ENCODE measurements at regions not wholly inside any gene's neighbourhood (a gene's known extent, or its start where the extent isn't known, plus 50 kb on each side); places are given as distances from the start of the nearest gene placed in this dataset.
"Not testable (repeated sequence)": the region's sequence is repeated elsewhere in the genome, so short reads cannot be mapped to it uniquely, and the experiment has no call there.

DNA sequence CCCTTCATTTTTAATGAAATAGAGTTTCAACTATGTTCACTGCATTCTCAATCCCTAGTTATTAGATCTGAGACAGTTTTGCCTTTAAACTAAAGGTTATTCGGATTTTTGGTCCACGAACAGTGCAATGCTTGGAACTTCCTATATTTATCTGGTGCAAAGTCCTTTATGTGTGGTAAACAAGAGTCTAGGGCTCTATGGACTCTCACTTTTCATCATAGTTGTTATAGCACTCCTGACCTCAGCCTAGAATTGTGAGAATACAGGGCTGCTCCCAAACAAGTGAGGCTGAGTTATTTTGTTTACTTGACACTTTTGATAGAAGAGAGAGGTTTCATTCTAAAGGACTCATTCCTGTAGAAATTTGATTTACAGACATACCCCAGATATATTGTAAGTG is 692.1 kb downstream of the TTLL7 start:
- intact Hi-C loops (cut with DNase I); DNase-seq: not testable (repeated sequence)

DNA sequence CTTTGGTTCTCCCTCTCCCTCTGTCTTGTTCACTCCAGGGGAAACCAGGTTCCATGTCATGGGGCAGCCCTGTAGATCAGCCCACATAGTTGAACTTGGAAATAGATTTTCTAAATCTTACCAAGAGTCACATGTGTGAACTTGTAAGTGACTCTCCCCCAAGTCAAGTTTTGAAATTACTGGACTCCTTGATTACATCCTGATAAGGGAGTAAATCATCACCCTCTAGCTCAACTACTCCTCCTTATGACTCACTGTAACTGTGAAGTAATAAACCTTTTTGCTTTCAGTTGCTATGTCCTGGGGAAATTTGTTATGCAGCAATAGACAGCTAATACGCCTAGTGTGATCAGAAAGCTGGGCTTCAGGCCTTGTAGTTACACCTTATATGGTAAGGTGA is 703.3 kb downstream of the TTLL7 start:
- DNase-seq; intact Hi-C loops (cut with DNase I): not testable (repeated sequence)

DNA sequence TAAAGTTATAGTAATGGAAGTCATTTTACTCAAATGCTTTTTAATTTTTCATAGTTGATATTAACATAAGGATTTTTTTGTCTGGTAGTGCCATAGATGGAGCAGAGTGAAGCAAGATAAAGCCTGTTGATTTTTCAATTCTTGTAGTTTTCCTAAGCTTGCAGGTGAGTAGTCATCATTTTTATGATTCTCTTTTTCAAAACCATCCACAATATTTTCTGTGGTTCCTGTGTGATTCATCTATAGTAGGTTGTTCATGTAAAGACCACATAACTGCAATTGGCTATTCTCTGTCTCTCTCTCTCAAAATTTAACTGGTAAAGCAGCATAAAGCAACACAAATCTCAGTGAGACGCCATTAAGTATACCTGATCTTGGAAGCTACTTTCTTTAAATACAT is 711.5 kb downstream of the TTLL7 start:
- not testable (repeated sequence) for DNase-seq

DNA sequence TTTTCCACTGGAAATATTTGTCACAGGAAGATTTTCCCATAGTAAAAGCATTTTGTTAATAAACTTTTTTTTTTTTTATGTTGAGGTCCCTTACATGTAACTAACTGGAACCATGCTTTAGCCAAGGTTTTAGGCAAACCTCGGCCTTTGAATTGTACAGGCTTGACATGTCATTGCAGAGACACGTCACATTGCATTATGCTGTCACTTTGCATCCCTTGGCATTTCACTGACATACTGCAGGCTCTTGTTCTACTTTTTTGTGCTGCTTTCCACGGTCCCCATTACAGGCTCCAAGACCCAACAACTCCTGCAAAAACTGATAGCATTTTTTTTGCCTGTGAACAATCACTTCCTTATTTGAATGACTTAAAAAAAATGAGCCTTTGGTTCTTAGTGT is 724.3 kb downstream of the TTLL7 start:
- intact Hi-C loops (cut with DNase I); DNase-seq: not testable (repeated sequence)

More for the DNA sequence above, 711.5 kb downstream of the TTLL7 start:
- intact Hi-C loops (cut with DNase I): not testable (repeated sequence)

DNA sequence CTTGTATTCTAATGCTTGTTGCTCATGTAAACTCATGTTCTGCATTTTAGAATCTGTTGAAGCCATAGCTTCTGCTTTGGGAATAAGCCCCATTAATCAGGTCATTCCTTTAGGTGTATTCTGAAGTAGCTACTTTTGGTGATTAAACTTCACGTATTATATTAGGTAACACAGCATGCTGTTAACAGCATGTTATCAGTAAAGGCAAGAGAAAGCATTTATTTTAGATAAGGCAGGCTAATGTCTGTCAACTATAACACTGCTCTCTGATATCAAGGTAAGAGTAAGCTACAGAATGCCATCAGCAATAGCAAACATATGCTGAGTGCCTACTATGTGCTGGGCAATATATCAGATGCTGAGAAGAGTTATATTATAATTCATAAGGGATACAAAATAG is 726.4 kb downstream of the TTLL7 start:
- DNase-seq; intact Hi-C loops (cut with DNase I): not testable (repeated sequence)

DNA sequence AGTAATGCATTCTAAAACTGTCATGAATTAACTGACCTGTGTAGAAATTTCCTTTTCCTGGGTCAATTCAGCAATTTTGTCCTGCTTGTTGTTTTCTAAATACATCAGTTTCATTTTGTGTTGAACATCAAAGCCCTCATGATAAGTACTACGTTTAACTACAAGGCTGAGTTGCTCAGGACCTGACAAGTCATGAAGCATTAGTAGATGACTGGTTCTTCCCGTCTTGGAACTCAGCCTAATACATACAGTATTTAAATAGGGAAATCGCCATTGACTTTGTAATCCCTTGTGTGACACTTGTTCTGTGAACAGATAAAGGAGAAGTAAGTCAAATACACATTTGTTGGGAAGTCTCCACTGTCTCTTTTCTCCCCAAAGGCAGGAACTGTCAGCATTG is 727.1 kb downstream of the TTLL7 start:
- DNase-seq; intact Hi-C loops (cut with DNase I): not testable (repeated sequence)

DNA sequence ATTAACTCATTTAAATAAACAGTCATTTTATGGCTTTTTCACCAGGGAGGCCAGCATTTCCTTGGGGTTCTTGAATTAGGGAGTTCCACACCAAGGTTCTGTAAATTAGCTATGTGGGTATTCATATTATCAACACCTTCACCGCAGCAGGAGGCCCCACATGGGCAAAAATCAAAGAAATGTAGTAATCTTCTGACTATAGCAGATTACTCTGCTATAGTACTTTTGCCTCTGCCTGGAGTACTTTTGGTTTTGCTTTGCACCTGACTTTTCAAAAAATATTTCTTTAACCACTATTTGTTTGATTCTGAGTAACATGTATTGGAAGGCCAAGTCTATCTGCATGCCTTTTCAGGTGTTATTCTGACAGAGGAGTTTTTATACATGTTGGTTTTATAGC is 728.1 kb downstream of the TTLL7 start:
- DNase-seq; intact Hi-C loops (cut with DNase I): not testable (repeated sequence)

DNA sequence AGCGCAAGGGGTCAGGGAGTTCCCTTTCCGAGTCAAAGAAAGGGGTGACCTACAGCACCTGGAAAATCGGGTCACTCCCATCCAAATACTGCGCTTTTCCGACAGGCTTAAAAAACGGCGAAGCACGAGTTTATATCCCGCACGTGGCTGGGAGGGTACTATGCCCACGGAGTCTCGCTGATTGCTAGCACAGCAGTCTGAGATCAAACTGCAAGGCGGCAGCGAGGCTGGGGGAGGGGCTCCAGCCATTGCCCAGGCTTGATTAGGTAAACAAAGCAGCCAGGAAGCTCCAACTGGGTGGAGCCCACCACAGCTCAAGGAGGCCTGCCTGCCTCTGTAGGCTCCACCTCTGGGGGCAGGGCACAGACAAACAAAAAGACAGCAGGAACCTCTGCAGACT is 735.1 kb downstream of the TTLL7 start:
- intact Hi-C loops (cut with DNase I): not testable (repeated sequence)
- DNase-seq: peak in 1 of 10 donors; percentile 22

DNA sequence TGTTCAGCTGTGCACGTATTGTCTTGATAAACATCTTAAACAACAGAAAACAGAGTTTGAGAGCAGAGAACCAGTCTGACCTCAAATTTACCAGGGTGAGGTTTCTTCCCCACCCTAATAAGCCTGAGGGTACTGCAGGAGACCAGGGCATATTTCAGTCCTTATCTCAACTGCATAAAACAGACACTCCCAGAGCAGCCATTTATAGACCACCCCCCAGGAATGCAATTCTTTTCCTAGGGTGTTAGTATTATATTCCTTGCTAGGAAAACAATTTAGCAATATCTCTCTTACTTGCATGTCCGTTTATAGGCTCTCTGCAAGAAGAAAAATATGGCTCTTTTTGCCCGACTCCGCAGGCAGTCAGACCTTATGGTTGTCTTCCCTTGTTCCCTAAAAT is 747.2 kb downstream of the TTLL7 start:
- DNase-seq; intact Hi-C loops (cut with DNase I): not testable (repeated sequence)

DNA sequence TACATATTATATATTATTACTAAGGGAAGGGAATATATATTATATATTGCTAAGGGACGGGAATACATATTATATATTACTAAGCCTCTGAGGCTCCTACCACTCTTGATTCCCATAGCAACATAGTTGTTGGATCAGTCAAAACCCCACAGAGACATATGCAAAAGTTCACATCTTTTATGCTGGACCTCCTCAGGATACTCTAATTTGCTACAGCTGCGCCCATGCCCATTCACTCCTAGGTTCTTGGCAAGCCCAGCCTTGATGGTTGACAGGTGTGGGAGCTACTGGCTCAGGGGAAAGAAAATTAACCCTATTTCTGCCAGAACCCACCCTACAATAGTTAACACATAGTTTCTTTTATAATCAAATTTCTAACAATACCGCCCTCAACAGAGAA is 752.2 kb downstream of the TTLL7 start:
- intact Hi-C loops (cut with DNase I); DNase-seq: not testable (repeated sequence)

DNA sequence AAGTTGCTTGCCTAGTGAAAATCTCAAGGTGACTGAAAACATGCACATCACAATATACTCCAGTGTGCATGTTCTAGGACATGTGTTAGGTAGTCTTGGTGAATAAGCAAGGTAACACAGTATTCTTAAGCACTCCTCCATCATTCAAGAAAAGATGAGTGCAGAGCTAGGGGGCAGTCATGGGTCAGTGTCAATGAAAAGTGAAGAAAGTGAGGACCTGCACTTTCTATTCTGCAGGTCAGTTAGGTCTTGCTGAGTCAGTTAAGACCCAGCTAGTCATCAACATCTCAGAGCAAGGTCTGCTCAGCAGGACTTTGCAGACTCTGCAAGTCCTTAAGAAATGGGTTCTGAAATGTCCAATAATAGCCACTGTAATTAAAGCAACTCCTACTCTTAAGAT is 754.1 kb downstream of the TTLL7 start:
- intact Hi-C loops (cut with DNase I): not testable (repeated sequence)

DNA sequence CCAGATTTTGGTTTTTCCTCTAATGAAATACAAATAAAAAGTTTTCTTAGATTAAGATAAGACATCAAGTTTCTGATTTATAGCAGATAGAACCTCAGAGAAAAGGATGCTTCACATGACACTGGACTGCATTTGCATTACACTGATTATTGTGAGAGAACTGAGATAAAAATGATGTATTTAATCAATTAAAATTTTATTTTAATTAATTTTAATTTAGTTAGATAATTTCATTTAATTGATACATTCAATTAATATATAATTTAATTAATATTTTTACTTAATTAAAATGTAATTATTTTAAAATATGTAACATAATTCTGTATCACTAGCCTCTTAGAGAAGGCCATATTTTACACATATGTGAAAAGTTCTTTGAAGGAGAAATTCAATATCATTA is 759.4 kb downstream of the TTLL7 start:
- intact Hi-C loops (cut with DNase I); DNase-seq: not testable (repeated sequence)

More for the DNA sequence above, 754.1 kb downstream of the TTLL7 start:
- DNase-seq: not testable (repeated sequence)

DNA sequence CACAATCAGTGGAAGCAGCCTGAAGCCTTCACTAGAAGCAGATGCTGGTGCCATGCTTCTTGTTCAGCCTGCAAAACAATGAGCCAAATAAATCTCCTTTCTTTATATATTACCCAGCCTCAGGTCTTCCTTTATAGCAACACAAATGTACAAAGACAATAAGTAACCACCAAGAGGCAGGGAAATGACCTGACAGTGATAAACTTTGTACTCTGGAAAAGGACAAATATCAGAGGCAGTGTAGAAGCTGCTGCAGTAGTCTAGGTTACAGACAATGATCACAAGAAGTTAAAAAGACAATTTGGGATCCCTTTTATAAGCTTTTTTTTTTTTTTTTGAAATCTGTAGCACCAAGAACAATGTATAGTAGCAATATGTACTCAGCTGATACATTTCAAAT is 760.3 kb downstream of the TTLL7 start:
- DNase-seq; intact Hi-C loops (cut with DNase I): not testable (repeated sequence)

DNA sequence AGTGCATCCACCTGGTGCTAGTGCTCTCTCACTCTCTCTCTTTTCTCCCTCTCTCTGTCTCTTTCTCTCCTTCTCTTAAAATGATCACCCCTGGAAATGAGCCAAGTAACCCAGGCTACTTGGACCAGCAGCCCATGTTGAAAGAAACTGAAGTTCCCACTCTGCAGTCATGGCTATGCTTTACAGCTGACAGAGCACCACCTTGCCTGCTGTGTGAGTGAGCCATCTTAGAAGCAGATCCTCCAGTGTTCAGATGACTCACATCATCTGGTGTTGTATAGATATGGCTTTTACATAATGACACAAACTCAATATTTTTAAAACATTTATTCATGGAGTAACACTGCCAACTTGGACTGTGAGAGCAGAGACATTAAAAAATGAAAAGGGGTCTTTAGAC is 779.1 kb downstream of the TTLL7 start:
- DNase-seq; intact Hi-C loops (cut with DNase I): not testable (repeated sequence)

DNA sequence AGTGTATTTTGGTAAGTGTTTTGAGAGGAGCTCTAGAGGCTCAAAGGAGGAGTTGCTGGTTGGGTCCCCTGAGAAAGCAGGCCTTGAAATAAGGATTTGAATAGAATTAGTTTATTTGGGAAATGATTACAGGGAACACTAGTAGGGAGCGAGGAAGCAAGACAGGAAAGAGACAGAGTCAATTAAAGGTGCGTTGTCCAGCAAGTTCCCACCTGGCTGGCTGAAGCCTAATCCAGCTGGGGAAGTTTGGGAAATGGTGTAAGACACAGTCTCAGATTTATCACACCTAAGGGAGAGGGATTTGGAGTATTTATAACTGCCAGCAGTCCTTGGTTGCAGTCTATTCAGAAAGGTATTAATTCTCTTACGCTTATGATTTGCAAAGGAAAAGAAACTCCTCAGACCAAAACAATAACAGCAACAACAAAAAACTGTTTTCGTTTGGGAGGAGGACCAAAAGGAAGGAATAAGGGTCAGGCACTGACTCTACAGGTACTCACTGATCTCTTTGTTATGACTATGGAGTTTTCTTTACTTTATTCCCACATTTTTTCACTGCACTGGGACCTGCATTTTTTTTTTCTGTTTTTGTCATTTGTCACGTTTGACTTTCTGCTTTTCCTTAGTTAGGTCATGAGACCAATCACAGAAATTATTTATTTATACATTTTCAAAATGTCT is 780.8 kb downstream of the TTLL7 start:
- intact Hi-C loops (cut with DNase I); DNase-seq: not testable (repeated sequence)

DNA sequence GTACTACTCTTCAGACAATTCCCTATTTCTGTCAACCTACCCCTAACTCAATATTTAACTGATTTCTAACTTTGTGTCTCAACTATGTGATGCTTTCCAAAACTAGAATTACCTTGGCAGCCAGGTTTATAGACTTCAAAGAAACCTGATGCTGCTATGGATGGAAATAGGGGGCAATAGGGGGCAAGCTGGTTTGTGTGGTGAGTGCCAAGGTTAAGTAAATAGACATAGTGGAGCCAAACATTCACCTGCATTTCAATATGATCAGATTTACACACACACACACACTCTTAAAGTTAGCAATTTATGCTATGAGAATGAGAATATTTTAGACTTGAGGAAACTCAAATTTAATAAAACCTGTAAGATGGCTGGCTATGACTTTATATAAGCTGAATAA is 784.6 kb downstream of the TTLL7 start:
- DNase-seq; intact Hi-C loops (cut with DNase I): not testable (repeated sequence)

DNA sequence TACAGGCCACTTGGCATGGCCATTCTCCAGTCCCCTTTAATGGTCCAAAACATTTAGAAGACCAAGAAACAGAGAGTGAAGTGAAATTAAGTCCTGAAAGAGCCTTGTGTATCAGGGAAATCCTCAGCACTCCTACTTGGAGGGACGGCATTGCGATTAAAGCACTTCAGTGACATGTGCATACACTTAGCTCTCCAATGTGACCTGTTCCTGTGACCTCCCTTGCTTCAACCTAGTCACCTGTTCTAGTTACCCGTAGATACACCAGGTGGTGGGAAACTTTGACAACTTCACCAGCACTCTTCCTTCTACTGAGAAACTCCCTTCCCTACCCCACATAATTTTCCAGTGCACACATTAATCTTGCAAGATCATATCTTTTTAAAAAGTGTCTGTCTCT is 785.3 kb downstream of the TTLL7 start:
- intact Hi-C loops (cut with DNase I): not testable (repeated sequence)

DNA sequence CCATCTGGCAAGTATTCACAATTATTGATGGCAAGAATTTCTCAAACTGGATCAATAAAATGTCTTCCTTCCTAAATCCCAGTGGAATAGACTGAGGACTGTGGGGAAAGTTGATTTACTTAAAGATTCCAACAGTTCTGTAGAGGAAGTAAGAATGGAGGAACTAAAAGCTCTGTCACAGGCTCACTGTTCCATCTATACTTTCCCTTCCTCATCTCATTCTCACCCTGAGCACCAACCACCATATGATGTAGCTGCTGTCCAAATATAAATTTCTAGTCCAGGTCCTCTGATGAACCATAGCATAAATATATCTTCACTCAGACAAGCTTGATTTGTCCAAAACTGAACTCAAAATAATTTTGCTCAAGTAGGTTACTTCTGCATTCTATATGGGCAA is 786.9 kb downstream of the TTLL7 start:
- intact Hi-C loops (cut with DNase I); DNase-seq: not testable (repeated sequence)

More for the DNA sequence above, 785.3 kb downstream of the TTLL7 start:
- not testable (repeated sequence) for DNase-seq

DNA sequence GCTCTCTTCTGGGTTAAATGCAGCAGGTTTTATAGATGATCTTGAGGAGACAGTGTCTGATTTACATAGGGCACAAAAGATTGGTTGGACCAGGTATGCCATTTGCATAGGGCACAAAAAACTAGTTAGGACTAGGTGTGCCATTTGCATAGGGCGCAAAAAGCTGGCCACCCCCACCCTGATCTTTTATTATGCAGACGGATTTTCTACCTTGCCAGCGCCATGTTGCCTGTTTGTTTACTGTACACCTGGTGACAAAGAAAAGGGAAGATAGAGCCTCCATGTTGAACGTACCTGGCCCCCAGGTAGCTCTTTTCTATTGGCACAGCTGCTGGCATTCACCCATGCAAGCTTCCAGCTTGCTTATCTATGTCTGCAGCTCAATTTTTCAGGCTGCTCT is 790.4 kb downstream of the TTLL7 start:
- intact Hi-C loops (cut with DNase I): not testable (repeated sequence)
- peak in 1 of 10 donors; percentile 55 for DNase-seq

DNA sequence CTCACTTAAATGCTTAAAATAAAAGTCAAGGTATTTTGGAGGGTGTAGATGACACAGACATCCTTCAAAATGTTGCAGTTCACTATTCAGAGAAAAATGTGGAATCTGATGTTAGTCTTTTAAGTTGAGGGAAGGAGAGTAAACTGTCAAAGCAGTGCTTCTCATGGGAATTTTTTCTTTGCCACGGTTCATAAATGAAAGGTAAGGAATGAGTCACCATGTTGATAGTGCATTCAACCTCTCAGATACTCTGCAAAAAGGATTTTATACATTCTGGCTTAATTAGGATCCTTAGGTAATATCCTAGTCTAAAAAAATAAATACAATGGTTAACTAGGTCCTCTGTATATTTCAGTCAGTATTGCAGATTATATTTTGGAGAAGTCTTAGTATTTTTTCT is 804.3 kb downstream of the TTLL7 start:
- intact Hi-C loops (cut with DNase I); DNase-seq: not testable (repeated sequence)

DNA sequence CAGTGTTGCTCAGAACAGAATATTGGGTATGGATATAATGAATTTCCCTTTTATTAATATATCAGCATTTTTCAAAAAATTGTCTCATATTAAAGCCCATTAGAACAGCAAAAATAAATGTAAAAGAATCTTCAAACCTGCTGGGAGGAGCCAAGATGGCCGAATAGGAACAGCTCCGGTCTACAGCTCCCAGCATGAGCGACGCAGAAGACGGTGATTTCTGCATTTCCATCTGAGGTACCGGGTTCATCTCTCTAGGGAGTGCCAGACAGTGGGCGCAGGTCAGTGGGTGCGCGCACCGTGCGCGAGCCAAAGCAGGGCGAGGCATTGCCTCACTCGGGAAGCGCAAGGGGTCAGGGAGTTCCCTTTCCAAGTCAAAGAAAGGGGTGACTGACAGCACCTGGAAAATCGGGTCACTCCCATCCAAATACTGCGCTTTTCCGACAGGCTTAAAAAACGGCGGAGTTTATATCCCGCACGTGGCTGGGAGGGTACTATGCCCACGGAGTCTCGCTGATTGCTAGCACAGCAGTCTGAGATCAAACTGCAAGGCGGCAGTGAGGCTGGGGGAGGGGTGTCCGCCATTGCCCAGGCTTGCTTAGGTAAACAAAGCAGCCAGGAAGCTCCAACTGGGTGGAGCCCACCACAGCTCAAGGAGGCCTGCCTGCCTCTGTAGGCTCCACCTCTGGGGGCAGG is 816.8 kb downstream of the TTLL7 start:
- DNase-seq; intact Hi-C loops (cut with DNase I): not testable (repeated sequence)

DNA sequence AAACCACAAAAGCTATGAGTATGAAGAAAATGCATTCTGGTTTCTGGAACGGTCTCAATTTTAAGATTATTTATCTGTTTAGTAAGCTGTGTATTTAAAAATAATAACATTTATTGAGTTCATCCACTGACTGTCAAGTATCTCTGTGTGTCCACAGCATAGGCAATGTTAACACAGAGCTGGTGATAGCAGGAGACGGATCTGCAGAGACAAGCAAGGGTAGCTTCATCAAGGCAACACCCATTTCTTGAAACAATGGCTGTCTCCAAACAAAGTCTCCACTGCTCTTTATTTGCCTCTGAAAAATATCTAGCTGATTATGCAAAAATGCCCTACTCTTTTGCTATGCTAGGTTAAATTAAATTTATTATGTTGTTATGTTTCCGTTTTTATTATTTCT is 818.3 kb downstream of the TTLL7 start:
- intact Hi-C loops (cut with DNase I); DNase-seq: not testable (repeated sequence)

Data from posterior cingulate gyrus (tissue), 11 donors.